ENCODE measurements at regions not wholly inside any gene's neighbourhood (a gene's known extent, or its start where the extent isn't known, plus 50 kb on each side); places are given as distances from the start of the nearest gene placed in this dataset.

GRCh38 chr4:146998157-146998556, 52.5 kb upstream of the TTC29 start:
- DNase-seq (ENCODE audit: low read depth) = no peak

DNA sequence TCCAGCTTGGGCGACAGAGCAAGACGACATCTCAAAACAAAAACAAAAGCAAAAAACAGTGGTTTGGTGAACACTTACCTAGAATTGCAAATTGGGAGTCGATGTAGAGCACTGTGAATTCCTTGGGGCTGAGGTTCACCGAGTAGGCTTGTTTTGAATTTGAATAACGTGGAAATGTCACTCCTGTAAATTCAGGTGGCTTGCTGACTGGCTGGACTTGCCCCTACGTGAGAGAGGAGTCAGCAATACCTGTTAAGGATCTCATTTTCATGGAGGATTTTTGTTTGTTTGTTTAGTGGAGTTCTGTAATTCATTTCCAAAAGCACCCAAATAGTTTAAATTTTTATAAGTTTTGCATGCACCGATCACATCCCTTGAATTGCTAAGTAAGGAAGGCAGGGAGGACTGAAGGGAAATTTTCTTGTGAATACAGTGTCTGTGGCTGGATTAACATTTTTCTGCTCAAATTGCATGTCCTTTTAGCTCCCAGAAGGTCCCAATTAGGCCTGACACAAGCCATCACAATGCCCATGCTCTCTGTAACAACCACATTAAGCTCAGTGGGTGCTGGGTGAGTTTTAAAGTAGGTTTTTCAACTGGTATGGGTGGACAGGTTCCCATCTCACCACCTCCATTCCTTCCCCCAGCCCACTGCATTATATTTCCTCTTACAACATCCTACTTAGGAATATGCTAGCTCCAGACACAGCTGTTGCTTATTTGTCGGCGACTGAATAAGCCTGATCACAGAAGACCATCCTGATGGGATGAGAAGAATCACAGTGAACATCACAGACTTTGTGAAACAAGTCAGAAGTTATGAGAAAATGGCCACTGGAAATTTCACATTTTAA, 58.5 kb upstream of the TTC29 start:
- DNase-seq (ENCODE audit: low read depth) = no peak

DNA sequence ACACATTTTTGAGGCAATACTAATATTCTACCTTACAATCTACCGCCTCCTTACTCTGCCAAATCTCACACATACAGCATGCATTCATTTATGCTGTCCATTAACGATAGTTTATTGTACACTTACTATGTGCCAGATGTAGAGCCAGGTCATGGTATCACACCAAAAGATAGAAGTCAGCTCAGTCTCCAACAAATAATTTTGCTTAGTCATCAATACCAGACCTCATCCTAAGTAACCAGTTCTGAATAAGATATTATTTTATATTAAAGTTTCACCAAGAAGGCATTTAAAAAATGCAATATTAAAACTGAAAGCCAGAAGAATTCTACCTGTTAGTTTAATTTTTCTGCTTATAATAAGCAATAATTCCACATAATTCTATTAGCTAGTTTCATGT, 60.6 kb upstream of the TTC29 start:
- DNase-seq (ENCODE audit: low read depth) = no peak

DNA sequence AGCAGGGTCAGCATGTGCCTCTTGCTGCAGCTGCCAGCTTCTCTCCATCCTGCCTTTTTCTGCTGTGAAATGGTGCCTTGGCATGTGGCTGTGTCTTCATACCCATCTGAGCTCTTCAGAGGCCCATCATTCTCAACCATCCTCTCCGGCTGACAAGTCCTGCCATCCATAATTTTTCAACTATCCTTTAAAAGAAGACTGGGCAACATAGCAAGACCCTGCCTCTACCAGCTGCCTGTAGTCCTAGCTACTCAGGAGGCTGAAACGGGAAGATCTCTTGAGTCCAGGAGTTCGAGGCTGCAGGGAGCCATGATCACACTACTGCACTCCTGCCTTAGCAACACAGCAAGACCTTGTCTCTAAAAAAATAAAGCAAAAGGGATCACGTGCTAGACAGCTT, 64.2 kb upstream of the TTC29 start:
- no peak for DNase-seq (ENCODE audit: low read depth)

GRCh38 chr4:147011411-147011810, 65.7 kb upstream of the TTC29 start:
- DNase-seq (ENCODE audit: low read depth) = no peak

DNA sequence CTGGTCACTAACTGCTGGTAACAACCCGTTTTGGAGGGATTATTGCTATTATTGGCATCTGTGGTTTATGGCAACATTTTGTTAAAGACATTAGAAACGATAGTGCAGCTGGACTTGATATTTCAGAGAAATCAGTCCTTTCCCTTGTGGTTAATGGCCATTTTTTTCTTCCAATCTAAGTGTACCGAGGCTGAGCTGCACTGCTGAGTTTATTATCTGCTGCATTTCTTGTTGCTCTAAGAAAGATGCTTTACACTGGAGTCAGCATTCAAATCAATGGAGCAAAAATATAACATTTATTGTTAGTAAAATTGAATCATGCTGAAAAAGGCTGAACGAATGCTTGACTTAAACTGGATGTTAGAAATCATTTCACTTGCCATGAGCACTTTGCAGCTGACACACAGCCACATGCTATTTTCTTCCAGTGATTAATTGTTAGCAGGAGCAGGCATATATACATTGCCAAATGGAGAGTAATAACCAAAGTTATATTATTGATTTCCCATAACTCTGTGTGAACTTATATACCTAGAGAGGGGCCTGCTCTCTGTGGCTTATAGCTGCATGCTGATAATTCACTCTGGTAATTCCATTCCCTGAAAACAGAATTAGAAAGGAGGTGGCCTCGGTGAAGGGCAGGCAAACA, 66.5 kb upstream of the TTC29 start:
- no peak for DNase-seq (ENCODE audit: low read depth)

- no peak for DNase-seq (ENCODE audit: low read depth)
Observed at GRCh38 chr4:147014946-147015345, 69.3 kb upstream of the TTC29 start.

DNA sequence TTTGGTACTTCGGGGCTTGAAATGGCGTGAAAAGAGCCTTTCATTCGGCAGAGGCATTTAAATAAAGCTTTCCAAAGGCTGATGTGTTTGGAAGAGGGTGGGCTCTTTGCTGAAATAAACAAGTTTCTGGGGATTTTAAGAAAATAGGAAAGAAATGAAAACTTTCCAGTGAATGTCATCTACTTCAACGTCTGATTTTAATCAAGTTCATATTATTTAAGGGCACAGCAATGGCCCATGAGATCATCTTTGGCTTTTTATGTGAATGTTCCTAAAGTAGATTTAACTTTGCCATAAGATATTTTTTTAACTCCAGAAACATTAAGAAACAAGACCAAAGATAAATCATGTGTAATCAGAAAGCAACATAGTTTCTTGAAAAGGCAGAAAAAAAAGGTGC, 69.8 kb upstream of the TTC29 start:
- no peak for DNase-seq (ENCODE audit: low read depth)

DNA sequence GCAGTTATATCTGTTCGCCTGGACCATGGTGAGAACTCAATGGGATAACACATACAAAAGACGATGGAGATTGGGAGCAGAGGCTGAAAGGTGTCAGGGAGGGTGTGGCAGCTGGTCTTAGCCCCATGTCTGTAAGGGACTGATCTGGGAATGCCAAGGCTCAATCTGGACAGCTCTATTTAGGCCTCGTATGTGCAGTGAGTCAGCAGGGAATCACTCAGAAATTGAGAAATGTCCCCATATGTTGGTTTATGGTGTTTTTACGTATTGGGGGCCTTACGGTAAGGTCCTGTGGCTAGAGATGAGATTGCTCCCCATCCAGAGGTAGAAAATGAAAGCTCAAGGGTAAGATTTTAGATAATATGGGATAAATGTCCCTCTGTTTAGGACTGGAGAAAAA, 71.4 kb upstream of the TTC29 start:
- no peak for DNase-seq (ENCODE audit: low read depth)

DNA sequence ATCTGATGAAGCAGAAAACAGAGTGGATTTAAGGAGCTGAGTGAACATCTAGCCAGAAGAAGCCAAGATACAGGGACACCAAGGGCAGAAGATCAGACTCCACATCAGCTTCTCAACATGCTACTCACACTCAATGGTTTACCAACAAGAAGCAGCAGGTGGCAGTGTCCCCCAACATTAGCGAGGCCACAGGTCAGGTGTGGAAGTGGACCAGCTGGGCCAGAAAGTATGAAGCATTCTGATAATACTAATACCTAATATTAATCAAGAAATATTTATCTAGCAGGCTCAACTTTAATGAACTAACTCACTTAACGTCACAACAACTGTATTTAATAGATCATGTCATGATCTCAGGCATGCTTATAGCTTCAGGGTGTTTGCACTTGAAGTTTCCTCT, 73.4 kb upstream of the TTC29 start:
- DNase-seq (ENCODE audit: low read depth) = peak; percentile 12

- no peak for DNase-seq (ENCODE audit: low read depth)
Observed at GRCh38 chr4:147020456-147020855, 74.8 kb upstream of the TTC29 start.

- no peak for DNase-seq (ENCODE audit: low read depth)
Observed at GRCh38 chr4:147025042-147025441, 79.4 kb upstream of the TTC29 start.

DNA sequence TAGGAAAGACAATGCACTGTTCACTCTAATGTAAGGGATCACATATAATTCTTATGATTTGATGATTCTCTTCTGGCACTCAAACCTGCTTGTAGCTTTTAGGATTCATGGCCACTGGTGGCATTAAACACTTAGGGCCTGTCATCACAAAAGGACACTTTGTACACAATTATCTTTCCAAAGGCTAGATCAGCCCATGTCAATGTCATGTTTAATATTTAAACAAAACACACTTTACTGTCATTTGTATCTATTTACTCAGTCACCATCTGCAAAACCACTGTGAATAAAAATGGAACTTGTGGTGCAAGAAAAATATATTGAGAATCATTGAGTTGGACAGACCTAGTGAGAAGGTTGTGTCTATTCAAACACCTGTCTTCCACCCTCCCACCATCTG, 83.6 kb upstream of the TTC29 start:
- no peak for DNase-seq (ENCODE audit: low read depth)

DNA sequence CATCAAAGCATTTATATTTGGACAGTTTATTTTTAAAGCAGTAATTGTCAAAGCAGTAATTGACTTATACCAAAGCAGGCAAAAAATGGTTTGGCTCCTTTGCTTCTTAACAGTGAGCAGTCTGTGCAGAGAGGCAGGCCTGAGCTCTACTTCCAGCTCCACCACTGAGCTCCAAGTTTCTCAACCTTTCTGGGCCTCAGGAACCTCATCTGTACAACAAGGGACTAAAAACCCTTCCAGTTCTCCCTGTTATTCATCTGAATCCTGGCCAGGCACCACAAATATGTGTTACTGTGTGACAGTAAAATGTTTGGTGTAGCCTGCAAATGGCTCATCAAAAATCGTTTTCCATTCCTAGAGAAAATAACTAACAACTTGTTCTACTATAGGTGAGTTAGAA, 88.7 kb upstream of the TTC29 start:
- no peak for DNase-seq (ENCODE audit: low read depth)

GRCh38 chr4:147037069-147037468, 91.4 kb upstream of the TTC29 start:
- no peak for DNase-seq (ENCODE audit: low read depth)

GRCh38 chr4:147039976-147040575, 94.4 kb upstream of the TTC29 start:
- no peak for DNase-seq (ENCODE audit: low read depth)

DNA sequence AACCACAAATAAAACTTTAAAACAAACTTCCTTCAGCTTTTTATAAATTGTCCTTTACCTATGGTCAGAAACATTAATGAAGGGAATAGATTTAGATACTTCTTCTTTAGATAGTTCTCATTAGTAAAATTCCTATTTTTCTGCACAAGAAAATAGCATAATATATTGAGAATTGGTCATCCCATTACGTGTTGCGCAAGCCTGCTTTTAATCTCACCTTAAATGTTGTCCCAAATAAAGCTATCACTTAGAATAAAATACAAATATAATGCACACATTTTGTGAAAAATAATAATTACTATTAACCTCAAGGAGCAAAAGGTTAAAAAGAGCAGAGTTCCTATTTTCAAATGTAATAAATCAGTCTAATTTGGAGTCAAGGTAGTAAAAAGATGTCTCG, 95.2 kb upstream of the TTC29 start:
- no peak for DNase-seq (ENCODE audit: low read depth)

DNA sequence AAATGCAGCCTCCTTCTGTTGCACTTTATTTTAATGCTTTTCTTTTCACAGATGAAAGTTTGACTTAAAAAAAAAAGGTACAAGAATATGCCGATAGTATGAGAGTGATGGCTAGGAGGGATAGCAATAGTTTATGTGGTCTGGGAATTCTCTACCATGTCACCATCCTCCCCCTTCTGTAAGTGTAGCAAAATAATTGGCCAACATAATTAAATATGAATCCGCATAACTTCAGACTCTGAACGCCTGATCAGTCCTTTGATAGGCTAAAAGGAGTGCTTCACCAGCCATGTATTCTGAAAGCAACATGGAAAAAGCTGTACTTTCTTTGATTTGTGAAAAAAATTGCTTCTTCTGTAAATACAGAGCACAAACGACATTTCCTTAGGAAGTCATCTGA, 95.7 kb upstream of the TTC29 start:
- no peak for DNase-seq (ENCODE audit: low read depth)

- DNase-seq (ENCODE audit: low read depth) = no peak
Observed at GRCh38 chr4:147042046-147042445, 96.4 kb upstream of the TTC29 start.

DNA sequence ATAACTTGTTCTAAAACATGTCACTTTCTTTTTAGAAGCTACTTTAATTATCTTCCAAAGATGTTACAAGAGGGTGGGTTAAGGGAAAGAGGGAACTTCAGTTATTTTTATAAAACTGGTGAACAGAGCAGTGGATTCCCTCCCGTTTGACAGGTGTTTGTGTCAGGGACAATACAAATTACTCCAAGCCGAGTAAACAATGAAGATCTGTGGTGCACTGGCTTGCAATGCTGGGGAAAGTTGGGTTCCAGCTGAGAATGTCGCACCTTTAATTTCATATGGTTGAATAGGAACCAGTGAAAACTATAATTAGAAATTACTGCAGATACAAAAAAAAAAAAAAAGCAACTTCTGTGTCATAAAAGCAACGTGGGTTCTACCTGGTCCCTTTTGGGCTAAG, 98.6 kb upstream of the TTC29 start:
- no peak for DNase-seq (ENCODE audit: low read depth)

GRCh38 chr4:147049946-147050345, 104.3 kb upstream of the TTC29 start:
- DNase-seq (ENCODE audit: low read depth) = no peak

DNA sequence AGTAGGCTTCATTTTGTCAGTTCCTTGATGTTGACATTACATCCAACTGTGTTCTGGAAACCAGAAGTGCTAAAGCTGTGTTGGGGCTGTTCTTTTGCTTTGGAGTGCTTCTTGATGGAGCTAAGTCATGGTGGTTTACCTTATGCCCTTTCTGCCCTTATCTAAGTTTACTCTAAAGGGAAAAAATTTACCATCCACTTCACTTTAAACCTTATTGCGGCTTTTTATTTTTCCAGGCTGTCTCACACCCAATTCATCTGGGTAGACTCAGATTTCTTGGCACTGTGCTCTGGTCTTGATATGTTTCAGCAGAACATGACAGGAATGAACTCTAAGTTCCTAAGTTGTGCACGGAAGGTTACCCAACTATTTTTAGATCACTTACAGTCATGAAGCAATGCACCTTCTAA, 104.7 kb upstream of the TTC29 start:
- no peak for DNase-seq (ENCODE audit: low read depth)

- DNase-seq (ENCODE audit: low read depth) = no peak
Observed at GRCh38 chr4:147052361-147052760, 106.7 kb upstream of the TTC29 start.

Data from CMK (cell line).